ENCODE measurements at regions not wholly inside any gene's neighbourhood (a gene's known extent, or its start where the extent isn't known, plus 50 kb on each side); places are given as distances from the start of the nearest gene placed in this dataset.

DNA sequence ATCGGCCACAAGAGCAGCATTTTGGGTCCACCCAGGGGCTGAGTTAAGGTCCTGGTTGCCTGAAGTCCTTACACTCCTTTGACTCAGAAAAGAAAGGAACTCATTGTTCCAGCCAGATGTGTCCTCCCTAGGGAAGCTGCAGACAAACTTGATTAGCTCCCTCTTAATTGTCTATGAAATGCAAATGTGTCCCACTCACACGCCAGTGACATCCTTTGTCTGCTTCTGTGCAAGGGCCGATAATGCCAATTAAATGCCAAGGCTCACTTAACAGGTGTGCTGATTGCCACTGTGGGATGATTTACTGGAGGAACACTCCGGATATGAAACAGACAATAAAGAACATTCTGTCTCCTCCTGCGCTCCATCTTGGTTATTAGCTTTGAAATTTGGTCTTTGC, 332.9 kb upstream of the CPEB2 start:
- DNase-seq = no peak
- Histone ChIP-seq H3K36me3 (no peaks in the 10 kb centered on the region), H3K4me3 (ENCODE audit: low read depth, low read length) (no peak overlapping the region), H3K9me3 (no peaks in the 10 kb centered on the region), H3K27me3 (no peaks in the 10 kb centered on the region), H3K4me1 (no peaks in the 10 kb centered on the region)
- TF ChIP-seq, protein P1, sequence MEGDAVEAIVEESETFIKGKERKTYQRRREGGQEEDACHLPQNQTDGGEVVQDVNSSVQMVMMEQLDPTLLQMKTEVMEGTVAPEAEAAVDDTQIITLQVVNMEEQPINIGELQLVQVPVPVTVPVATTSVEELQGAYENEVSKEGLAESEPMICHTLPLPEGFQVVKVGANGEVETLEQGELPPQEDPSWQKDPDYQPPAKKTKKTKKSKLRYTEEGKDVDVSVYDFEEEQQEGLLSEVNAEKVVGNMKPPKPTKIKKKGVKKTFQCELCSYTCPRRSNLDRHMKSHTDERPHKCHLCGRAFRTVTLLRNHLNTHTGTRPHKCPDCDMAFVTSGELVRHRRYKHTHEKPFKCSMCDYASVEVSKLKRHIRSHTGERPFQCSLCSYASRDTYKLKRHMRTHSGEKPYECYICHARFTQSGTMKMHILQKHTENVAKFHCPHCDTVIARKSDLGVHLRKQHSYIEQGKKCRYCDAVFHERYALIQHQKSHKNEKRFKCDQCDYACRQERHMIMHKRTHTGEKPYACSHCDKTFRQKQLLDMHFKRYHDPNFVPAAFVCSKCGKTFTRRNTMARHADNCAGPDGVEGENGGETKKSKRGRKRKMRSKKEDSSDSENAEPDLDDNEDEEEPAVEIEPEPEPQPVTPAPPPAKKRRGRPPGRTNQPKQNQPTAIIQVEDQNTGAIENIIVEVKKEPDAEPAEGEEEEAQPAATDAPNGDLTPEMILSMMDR (IDR thresholded peaks at IDR 0.05; ENCODE audit: low read depth, low read length) = no peak

DNA sequence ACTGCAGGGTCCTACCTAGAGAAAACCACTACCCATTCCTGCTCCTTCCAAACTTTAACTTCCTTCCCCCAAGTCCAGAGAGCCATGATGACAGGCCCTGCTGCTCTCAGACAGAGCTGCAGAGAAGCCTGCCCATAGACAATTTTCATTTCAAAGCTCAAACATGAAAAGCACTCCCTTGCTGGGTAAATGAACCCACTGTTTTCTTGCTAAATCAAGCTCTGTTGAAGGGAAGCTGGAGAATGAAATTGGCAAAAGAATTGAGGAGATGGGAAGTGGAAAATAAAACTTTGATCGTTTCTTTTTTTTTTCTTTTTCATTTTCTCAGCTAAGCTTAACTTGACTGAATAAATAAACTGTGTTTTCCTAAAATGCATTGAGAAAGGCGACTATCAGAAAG, 331.1 kb upstream of the CPEB2 start:
- H3K9me3 ChIP-seq = no peaks in the 10 kb centered on the region
- H3K4me1 ChIP-seq = no peaks in the 10 kb centered on the region
- TF ChIP-seq, protein P1 (IDR thresholded peaks at IDR 0.05; ENCODE audit: low read depth, low read length) = no peak
- H3K27me3 ChIP-seq = no peaks in the 10 kb centered on the region
- no peaks in the 10 kb centered on the region for H3K36me3 ChIP-seq
- no peak overlapping the region for H3K4me3 ChIP-seq (ENCODE audit: low read depth, low read length)
- DNase-seq = no peak

DNA sequence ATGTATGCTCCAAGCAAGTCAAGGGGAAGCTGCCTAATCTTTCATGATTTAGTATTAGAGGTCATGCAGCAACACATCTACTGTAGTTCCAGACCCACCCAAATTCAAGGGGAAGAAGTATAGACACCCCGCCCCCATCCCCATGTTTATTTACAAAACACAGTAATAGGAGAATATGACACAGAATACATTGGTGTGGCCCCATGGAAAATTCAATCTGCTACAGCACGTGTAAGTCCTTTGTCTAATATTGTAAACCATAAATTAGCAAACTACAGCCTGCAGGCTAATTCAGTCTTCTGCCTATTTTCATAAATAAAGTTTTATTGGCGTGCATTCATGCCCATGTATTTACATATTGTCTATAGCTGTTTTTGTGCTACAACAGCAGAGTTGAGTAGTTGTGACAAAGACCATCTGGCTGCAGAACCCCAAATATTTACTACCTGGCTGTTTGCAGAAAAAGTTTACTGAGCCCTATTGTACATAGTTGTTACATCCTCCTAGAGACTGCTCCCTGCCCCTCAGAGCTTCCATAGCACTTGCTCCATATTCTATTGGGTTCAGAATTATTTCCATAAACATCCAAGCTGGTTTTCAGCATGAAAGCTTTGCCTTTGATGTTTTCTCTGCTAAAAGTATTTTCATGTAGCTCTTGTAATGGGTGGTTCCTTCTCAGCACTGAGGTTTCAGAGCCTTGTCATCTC, 326.8 kb upstream of the CPEB2 start:
- TF ChIP-seq, protein P1 (IDR thresholded peaks at IDR 0.05; ENCODE audit: low read depth, low read length) = no peak
- no peaks in the 10 kb centered on the region for H3K9me3 ChIP-seq
- H3K27me3 ChIP-seq = no peaks in the 10 kb centered on the region
- H3K4me3 ChIP-seq (ENCODE audit: low read depth, low read length) = no peak overlapping the region
- no peaks in the 10 kb centered on the region for H3K4me1 ChIP-seq
- no peaks in the 10 kb centered on the region for H3K36me3 ChIP-seq
- no peak for DNase-seq

DNA sequence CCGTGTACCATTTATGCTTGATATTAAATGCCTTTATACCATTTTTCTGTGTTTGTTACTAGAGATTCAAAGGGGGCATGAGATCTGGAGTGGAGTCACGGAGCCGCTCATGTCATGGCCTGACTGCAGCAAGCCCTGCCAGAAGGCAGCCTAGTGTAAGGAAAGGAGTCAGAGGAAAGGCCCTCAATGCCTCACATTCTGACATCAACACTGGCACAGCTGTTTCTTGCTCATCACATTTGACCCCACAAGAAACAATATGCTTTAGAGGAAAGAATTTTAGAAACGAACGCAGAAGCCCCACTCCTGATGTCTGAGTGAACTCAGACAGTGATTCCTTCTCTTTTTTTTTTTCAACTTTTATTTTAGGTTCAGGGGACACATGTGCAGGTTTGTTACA, 322.4 kb upstream of the CPEB2 start:
- Histone ChIP-seq H3K4me1 (no peaks in the 10 kb centered on the region), H3K9me3 (no peaks in the 10 kb centered on the region), H3K36me3 (no peaks in the 10 kb centered on the region), H3K4me3 (ENCODE audit: low read depth, low read length) (no peak overlapping the region), H3K27me3 (no peaks in the 10 kb centered on the region)
- no peak for DNase-seq
- TF ChIP-seq, protein P1 (IDR thresholded peaks at IDR 0.05; ENCODE audit: low read depth, low read length) = no peak

DNA sequence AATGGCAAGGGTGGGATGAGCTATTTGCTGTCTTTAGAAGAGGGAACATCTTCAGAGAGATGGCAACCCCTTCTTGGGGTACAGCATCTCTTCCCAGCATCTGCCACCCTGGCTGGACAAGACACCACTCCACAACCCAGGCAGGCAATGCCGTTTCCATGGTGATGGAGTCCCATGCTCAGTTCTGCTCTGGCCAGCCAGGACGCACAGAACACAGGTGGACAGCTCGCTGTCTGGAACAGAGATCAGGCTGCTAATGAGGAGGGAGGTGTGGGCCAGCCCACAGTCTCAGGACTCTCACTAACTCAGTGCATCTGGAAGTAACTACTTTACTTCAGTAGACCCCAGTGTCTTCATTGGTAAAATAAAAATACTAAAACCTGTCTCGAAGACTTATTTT, 321.0 kb upstream of the CPEB2 start:
- DNase-seq = no peak
- Histone ChIP-seq H3K4me1 (no peaks in the 10 kb centered on the region), H3K9me3 (peaks cover 3% of the 10 kb centered on the region; the same call in 1 of the 2 replicates), H3K27me3 (no peaks in the 10 kb centered on the region), H3K36me3 (no peaks in the 10 kb centered on the region), H3K4me3 (ENCODE audit: low read depth, low read length) (no peak overlapping the region)
- TF ChIP-seq, protein P1 (IDR thresholded peaks at IDR 0.05; ENCODE audit: low read depth, low read length) = no peak

DNA sequence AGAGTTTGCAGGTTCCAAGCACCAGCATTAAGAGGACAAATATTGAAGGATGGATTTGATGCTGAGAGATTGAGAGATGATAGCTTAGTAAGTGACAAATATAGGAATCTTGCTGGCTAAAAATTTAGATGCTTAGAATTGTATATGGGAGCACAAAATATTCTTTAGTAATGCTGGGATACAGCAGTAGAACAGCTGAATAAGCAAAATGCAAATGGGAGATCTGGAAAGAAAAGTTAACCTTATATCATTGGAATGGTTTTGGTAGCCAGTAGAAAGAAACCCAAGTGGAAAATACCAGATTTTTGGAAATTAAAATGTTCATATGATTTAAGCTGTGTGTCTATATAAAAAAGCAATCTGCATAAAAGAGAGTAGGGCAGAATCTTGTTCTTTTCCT, 308.6 kb upstream of the CPEB2 start:
- no peak overlapping the region for H3K4me3 ChIP-seq (ENCODE audit: low read depth, low read length)
- no peaks in the 10 kb centered on the region for H3K36me3 ChIP-seq
- TF ChIP-seq, protein P1 (IDR thresholded peaks at IDR 0.05; ENCODE audit: low read depth, low read length) = no peak
- no peaks in the 10 kb centered on the region for H3K9me3 ChIP-seq
- H3K4me1 ChIP-seq = no peaks in the 10 kb centered on the region
- no peaks in the 10 kb centered on the region for H3K27me3 ChIP-seq
- DNase-seq = no peak

Measured in BE2C (cell line).